Heart left ventricle (tissue), 13 donors: ENCODE measurements at regions not wholly inside any gene's neighbourhood (a gene's known extent, or its start where the extent isn't known, plus 50 kb on each side); places are given as distances from the start of the nearest gene placed in this dataset.

ENCODE experiments used
- POLR2A ChIP-seq, 2 donors: fragments of 450-650 bp; IDR thresholded peaks; one replicate each; pipeline ENCODE4 v1.6.1; 2017; ENCODE audit warnings: antibody characterized with exemption in 2 of 2, mild to moderate bottlenecking in 2 of 2, moderate library complexity in 2 of 2
- TF ChIP-seq, protein P1 (sequence below), 12 donors: fragments of 200-600 bp; sonication (generic) in 4 of 12; IDR thresholded peaks; one replicate each; pipeline versions ENCODE4 v1.5.0 to v1.8.0; 2018 to 2022; ENCODE audit warnings: antibody characterized with exemption in 12 of 12, mild to moderate bottlenecking in 5 of 12
- donor health status: ischemic (EF 13 %, LVEDD 7.1; RV severe dilation, severe dysfunction).
- donor health status: DM: no; HTN: yes; CAD: no.
- donor health status: DM: no; HTN: no; CAD: no.
- donor health status: ischemic (EF 25% LVEDD 6.9; RV normal size, moderate dysfunction).
- donor health status: ischemic (EF 25% LVEDD 5.7; RV mildly dilated, moderate dysfunction).
- donor health status: ischemic (EF 35%, LVEDD 5.7; RV mildly dilated, moderate dysfunction).
- donor health status: nonischemic (EF 11% LVEDD 7.7; RV severe dilation, severe dysfunction).
- donor health status: DM: yes; HTN: yes; CAD: no.
- donor health status: PGD.
- donor health status: ischemic (EF 29% LVEDD 5.4; RV normal size, mild dysfunction).
- donor health status: nonischemic (EF 23%, LVEDD 6.1; RV moderate dilation, normal function).

DNA sequence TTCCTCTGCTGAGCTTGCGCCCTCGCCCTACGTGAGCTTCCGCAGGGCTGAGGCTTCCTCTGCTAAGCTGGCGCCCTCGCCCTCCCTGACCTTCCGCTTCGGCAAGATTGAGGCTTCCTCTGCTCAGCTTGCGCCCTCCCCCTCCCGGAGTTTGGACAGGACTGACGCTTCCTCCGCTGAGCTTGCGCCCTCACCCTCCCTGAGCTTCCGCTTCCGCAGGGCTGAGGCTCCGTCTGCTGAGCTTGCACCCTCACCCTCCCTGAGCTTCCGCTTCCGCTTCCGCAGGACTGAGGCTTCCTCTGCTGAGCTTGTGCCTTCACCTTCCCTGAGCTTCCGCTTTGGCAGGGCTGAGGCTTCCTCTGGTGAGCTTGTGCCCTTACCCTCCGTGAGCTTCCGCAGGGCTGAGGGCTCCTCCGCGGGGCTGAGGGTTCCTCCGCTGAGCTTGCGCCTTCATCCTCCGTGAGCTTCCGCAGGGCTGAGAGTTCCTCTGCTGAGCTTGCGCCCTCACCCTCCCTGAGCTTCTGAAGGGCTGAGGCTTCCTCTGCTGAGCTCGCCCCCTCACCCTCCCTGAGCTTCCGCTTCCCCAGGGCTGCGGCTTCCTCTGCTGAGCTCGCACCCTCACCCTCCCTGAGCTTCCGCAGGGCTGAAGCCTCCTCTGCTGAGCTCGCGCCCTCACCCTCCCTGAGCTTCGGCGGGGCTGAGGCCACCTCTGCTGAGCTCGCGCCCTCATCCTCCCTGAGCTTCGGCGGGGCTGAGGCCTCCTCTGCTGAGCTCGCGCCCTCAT lies 753.6 kb upstream of the TPTE start:
- TF ChIP-seq, protein P1, sequence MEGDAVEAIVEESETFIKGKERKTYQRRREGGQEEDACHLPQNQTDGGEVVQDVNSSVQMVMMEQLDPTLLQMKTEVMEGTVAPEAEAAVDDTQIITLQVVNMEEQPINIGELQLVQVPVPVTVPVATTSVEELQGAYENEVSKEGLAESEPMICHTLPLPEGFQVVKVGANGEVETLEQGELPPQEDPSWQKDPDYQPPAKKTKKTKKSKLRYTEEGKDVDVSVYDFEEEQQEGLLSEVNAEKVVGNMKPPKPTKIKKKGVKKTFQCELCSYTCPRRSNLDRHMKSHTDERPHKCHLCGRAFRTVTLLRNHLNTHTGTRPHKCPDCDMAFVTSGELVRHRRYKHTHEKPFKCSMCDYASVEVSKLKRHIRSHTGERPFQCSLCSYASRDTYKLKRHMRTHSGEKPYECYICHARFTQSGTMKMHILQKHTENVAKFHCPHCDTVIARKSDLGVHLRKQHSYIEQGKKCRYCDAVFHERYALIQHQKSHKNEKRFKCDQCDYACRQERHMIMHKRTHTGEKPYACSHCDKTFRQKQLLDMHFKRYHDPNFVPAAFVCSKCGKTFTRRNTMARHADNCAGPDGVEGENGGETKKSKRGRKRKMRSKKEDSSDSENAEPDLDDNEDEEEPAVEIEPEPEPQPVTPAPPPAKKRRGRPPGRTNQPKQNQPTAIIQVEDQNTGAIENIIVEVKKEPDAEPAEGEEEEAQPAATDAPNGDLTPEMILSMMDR (IDR thresholded peaks at IDR 0.05): no peak
- no peak for TF ChIP-seq POLR2A (IDR thresholded peaks at IDR 0.05)
